Choroid plexus epithelial cell (primary cell): ENCODE measurements at regions not wholly inside any gene's neighbourhood (a gene's known extent, or its start where the extent isn't known, plus 50 kb on each side); places are given as distances from the start of the nearest gene placed in this dataset.
A peak's percentile ranks its signal among the peaks of the same experiment; 100 is the strongest.

Experiments
- DNase-seq: peaks from one replicate; pipeline ENCODE4 v3.0.0-alpha.2; 2010; ENCODE audit warnings: low read depth
- H3K4me3 ChIP-seq: 2 replicates; pipeline ENCODE4 v1.5.1; 2011; ENCODE audit warnings: low read depth, mild to moderate bottlenecking, control low read depth, low read length, moderate library complexity
- CTCF ChIP-seq: conservative IDR thresholded peaks from 2 replicates; pipeline ENCODE4 v1.5.1; 2011; ENCODE audit warnings: low read depth, mild to moderate bottlenecking, control low read depth, inconsistent platforms, low read length, moderate library complexity

- TF ChIP-seq CTCF: no peak
- no peak for DNase-seq
- no peak overlapping the region for H3K4me3 ChIP-seq
These were observed 82.7 kb upstream of the DRD2 start for GRCh38 chr11:113557926-113558325.

GRCh38 chr11:113556036-113556435 lies 80.8 kb upstream of the DRD2 start:
- DNase-seq: no peak
- no peak for TF ChIP-seq CTCF
- no peak overlapping the region for H3K4me3 ChIP-seq

GRCh38 chr11:113555071-113555619 lies 79.9 kb upstream of the DRD2 start:
- no peak for TF ChIP-seq CTCF
- no peak for DNase-seq
- no peak overlapping the region for H3K4me3 ChIP-seq

GRCh38 chr11:113554526-113554925 lies 79.3 kb upstream of the DRD2 start:
- no peak for DNase-seq
- H3K4me3 ChIP-seq: no peak overlapping the region
- TF ChIP-seq CTCF: no peak

- TF ChIP-seq CTCF: peak; percentile 22
- no peak for DNase-seq
- H3K4me3 ChIP-seq: no peak overlapping the region
These were observed 78.7 kb upstream of the DRD2 start for GRCh38 chr11:113553915-113554314.

- TF ChIP-seq CTCF: no peak
- no peak overlapping the region for H3K4me3 ChIP-seq
- peak; percentile 96 for DNase-seq
These were observed 78.0 kb upstream of the DRD2 start for GRCh38 chr11:113553235-113553634.

GRCh38 chr11:113552271-113552670 lies 77.1 kb upstream of the DRD2 start:
- H3K4me3 ChIP-seq: no peak overlapping the region
- DNase-seq: no peak
- no peak for TF ChIP-seq CTCF
